Liver (tissue), 8 donors: ENCODE measurements at regions not wholly inside any gene's neighbourhood (a gene's known extent, or its start where the extent isn't known, plus 50 kb on each side); places are given as distances from the start of the nearest gene placed in this dataset.

Experiments
- DNase-seq: peaks from one replicate; pipeline ENCODE4 v3.0.0-alpha.2; 2017; ENCODE audit warnings: low spot score
- H3K27ac ChIP-seq, 2 donors: one replicate each; pipeline ENCODE4 v1.7.0; 2013; ENCODE audit warnings: inconsistent platforms in 2 of 2, low read length in 2 of 2, control low read depth in 1 of 2, low read depth in 1 of 2, mild to moderate bottlenecking in 1 of 2
- H3K27me3 ChIP-seq, 4 donors: one replicate each; pipeline versions ENCODE4 v1.6.1 to v1.7.0; 2013; ENCODE audit warnings: low read length in 3 of 4, inconsistent platforms in 1 of 4, mild to moderate bottlenecking in 1 of 4, moderate library complexity in 1 of 4; ENCODE audit not compliant: control insufficient read depth in 4 of 4, insufficient read depth in 4 of 4
- H3K36me3 ChIP-seq, 4 donors: one replicate each; pipeline versions ENCODE4 v1.6.1 to v1.7.0; 2013; ENCODE audit warnings: low read length in 3 of 4, mild to moderate bottlenecking in 3 of 4, low read depth in 1 of 4, moderate library complexity in 1 of 4; ENCODE audit not compliant: control insufficient read depth in 4 of 4, insufficient read depth in 3 of 4
- H3K4me1 ChIP-seq, 4 donors: one replicate each; pipeline versions ENCODE4 v1.6.1 to v1.7.0; 2013; ENCODE audit warnings: low read length in 3 of 4, mild to moderate bottlenecking in 3 of 4, moderate library complexity in 1 of 4; ENCODE audit not compliant: control insufficient read depth in 4 of 4, insufficient read depth in 4 of 4
- H3K4me3 ChIP-seq, 3 donors: one replicate each; pipeline versions ENCODE4 v1.6.1 to v1.7.0; 2013; ENCODE audit warnings: low read length in 3 of 3, control low read depth in 1 of 3, low read depth in 1 of 3, mild to moderate bottlenecking in 1 of 3
- H3K9ac ChIP-seq, 2 donors: one replicate each; pipeline ENCODE4 v1.7.0; 2013; ENCODE audit warnings: low read length in 2 of 2, mild to moderate bottlenecking in 2 of 2, moderate library complexity in 2 of 2, control low read depth in 1 of 2, low read depth in 1 of 2
- H3K9me3 ChIP-seq, 4 donors: one replicate each; pipeline versions ENCODE4 v1.6.1 to v1.7.0; 2013; ENCODE audit warnings: low read length in 3 of 4; ENCODE audit not compliant: control insufficient read depth in 4 of 4
- EGR1 ChIP-seq, 2 donors: IDR thresholded peaks; 2 replicates each; pipeline ENCODE4 v1.6.1; 2016 to 2018; ENCODE audit warnings: antibody characterized with exemption in 2 of 2, low read depth in 2 of 2
- FOXA1 ChIP-seq: IDR thresholded peaks from 2 replicates; pipeline ENCODE4 v1.6.1; 2016; ENCODE audit warnings: antibody characterized with exemption
- FOXA2 ChIP-seq: IDR thresholded peaks from 2 replicates; pipeline ENCODE4 v1.6.1; 2016; ENCODE audit warnings: antibody characterized with exemption
- GABPA ChIP-seq, 2 donors: IDR thresholded peaks in 1 of 2; conservative IDR thresholded peaks in 1 of 2; 2 replicates each; pipeline ENCODE4 v1.6.1; 2016; ENCODE audit warnings: antibody characterized with exemption in 2 of 2, mild to moderate bottlenecking in 1 of 2, moderate library complexity in 1 of 2
- HNF4A ChIP-seq, 2 donors: conservative IDR thresholded peaks; 2 replicates each; pipeline ENCODE4 v1.6.1; 2016; ENCODE audit warnings: antibody characterized with exemption in 2 of 2, mild to moderate bottlenecking in 2 of 2
- HNF4G ChIP-seq: IDR thresholded peaks from 2 replicates; pipeline ENCODE4 v1.6.1; 2016; ENCODE audit warnings: antibody characterized with exemption
- JUND ChIP-seq, 2 donors: IDR thresholded peaks; 2 replicates each; pipeline ENCODE4 v1.6.1; 2016; ENCODE audit warnings: antibody characterized with exemption in 2 of 2
- NR2F2 ChIP-seq: IDR thresholded peaks from 2 replicates; pipeline ENCODE4 v1.6.1; 2016; ENCODE audit warnings: antibody characterized with exemption
- RAD21 ChIP-seq, 2 donors: IDR thresholded peaks; 2 replicates each; pipeline ENCODE4 v1.6.1; 2016; ENCODE audit warnings: antibody characterized with exemption in 2 of 2, mild to moderate bottlenecking in 2 of 2
- RXRA ChIP-seq, 2 donors: IDR thresholded peaks; 2 replicates each; pipeline ENCODE4 v1.6.1; 2017 to 2018; ENCODE audit warnings: antibody characterized with exemption in 2 of 2, mild to moderate bottlenecking in 1 of 2
- SP1 ChIP-seq: IDR thresholded peaks from 2 replicates; pipeline ENCODE4 v1.6.1; 2018; ENCODE audit warnings: antibody characterized with exemption, mild to moderate bottlenecking
- TAF1 ChIP-seq: conservative IDR thresholded peaks from 2 replicates; pipeline ENCODE4 v1.6.1; 2016; ENCODE audit warnings: antibody characterized with exemption, mild to moderate bottlenecking
- YY1 ChIP-seq: IDR thresholded peaks from 2 replicates; pipeline ENCODE4 v1.6.1; 2016; ENCODE audit warnings: antibody characterized with exemption, mild to moderate bottlenecking
- WGBS: extraction: QIAGEN DNeasy Blood & Tissue Kit; methylation state at CpG from one replicate; pipeline ENCODE4 v1.1.7; 2013; 5-methylcytosine and 5-hydroxymethylcytosine counted together
- TF ChIP-seq, protein P1 (sequence below): fragments of 150-350 bp; IDR thresholded peaks from 2 replicates; pipeline ENCODE4 v1.5.1; 2017; ENCODE audit warnings: improper control_type of control experiment, low read depth, low read length; ENCODE audit not compliant: missing input control
- TF ChIP-seq, protein P2 (sequence below): IDR thresholded peaks from 2 replicates; pipeline ENCODE4 v1.6.1; 2016; ENCODE audit warnings: antibody characterized with exemption
- TF ChIP-seq, protein P3 (sequence below): IDR thresholded peaks from 2 replicates; pipeline ENCODE4 v1.6.1; 2016; ENCODE audit warnings: antibody characterized with exemption
- TF ChIP-seq, protein P4 (sequence below): IDR thresholded peaks from 2 replicates; pipeline ENCODE4 v1.6.1; 2016; ENCODE audit warnings: antibody characterized with exemption, mild to moderate bottlenecking
- TF ChIP-seq, protein P5 (sequence below): IDR thresholded peaks from 2 replicates; pipeline ENCODE4 v1.6.1; 2016; ENCODE audit warnings: antibody characterized with exemption
- donor health status: healthy.
- donor health status: healthy.
- donor health status: healthy.
- donor health status: healthy.
- donor health status: healthy.

DNA sequence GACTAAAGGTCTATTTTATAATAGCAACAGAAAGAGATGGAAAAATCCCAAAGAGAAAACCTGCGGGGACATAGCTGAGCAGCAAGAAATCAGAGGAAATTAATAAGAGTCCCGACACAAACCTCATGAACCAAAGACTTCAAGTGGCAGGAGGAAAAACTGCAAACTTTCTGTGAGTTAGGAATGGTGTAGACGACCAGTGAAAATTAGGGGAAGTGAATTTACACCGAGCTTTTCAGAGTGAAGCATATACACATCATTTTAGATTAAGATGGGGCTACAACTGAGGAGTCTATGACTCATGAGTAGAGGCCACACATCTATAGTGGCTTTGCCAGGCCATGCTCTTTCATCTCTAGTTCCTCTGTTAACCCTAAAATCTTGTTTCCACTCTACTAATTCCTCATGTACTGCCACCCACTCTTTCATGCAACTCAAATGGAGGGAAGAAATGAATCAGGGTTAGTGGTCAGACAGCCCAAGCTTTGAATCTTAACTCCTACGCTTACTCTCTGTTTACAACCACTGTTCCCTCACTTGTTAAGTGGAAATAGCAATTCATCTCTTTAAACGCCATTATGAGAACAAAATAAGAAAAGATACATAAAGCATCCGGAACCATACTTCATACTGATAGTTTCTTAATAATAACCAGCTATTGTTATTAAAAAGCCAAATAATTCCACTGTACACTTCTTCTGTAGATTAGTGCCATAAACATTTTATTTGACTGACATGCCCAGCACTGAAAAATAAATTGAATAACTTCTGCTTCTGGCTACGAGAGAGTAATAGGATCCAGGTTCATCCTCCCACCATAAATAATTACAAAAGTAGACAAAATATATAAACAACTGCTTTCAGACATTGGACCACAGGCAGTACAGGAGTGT, 219.3 kb downstream of the RMST start:
- TF ChIP-seq, protein P1, sequence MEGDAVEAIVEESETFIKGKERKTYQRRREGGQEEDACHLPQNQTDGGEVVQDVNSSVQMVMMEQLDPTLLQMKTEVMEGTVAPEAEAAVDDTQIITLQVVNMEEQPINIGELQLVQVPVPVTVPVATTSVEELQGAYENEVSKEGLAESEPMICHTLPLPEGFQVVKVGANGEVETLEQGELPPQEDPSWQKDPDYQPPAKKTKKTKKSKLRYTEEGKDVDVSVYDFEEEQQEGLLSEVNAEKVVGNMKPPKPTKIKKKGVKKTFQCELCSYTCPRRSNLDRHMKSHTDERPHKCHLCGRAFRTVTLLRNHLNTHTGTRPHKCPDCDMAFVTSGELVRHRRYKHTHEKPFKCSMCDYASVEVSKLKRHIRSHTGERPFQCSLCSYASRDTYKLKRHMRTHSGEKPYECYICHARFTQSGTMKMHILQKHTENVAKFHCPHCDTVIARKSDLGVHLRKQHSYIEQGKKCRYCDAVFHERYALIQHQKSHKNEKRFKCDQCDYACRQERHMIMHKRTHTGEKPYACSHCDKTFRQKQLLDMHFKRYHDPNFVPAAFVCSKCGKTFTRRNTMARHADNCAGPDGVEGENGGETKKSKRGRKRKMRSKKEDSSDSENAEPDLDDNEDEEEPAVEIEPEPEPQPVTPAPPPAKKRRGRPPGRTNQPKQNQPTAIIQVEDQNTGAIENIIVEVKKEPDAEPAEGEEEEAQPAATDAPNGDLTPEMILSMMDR: no peak
- no peak for TF ChIP-seq FOXA2
- no peak for TF ChIP-seq EGR1 (IDR thresholded peaks at IDR 0.05; ENCODE audit: low read depth in 2 of 2)
- H3K9me3 ChIP-seq: no peaks in the 10 kb centered on the region
- H3K4me1 ChIP-seq: peaks cover 0 to 2% (median 0%) of the 10 kb centered on the region in 4 donors
- WGBS: 83% methylated on average over 8 of the region's 8 CpGs
- H3K9ac ChIP-seq: no peak overlapping the region
- no peaks in the 10 kb centered on the region for H3K36me3 ChIP-seq
- H3K27ac ChIP-seq: no peak overlapping the region
- no peak overlapping the region for H3K4me3 ChIP-seq
- no peaks in the 10 kb centered on the region for H3K27me3 ChIP-seq
- DNase-seq: no peak

DNA sequence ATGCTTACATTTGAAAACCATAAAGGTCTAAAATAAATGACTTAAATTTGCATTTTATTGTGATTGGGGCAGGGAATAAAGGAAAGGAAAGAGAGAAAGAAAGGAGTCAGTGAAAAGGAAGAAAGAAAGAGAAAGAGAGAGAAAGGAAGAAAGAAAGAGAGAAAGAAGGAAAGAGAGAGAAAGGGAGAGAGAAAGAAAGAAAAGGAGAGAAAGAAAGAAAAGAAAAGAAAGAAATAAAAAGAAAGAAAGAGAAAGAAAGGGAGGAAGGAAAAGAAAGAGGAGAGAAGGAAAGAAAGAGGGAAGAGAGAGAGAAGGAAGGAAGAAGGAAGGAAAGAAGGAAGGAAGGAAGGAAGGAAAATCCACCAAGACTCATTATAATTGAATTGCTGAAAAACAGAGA, 222.8 kb downstream of the RMST start:
- TF ChIP-seq RXRA (IDR thresholded peaks at IDR 0.05) (no peak), RAD21 (IDR thresholded peaks at IDR 0.05) (no peak), FOXA2 (no peak), YY1 (no peak), TAF1 (no peak), EGR1 (IDR thresholded peaks at IDR 0.05; ENCODE audit: low read depth in 2 of 2) (no peak), NR2F2 (no peak), JUND (IDR thresholded peaks at IDR 0.05) (no peak), HNF4A (conservative IDR thresholded peaks at IDR 0.05) (no peak), GABPA (IDR thresholded peaks at IDR 0.05 in 1 of 2, conservative IDR thresholded peaks at IDR 0.05 in 1 of 2) (no peak), SP1 (no peak), FOXA1 (no peak), HNF4G (no peak)
- TF ChIP-seq, protein P1: no peak
- TF ChIP-seq, protein P2, sequence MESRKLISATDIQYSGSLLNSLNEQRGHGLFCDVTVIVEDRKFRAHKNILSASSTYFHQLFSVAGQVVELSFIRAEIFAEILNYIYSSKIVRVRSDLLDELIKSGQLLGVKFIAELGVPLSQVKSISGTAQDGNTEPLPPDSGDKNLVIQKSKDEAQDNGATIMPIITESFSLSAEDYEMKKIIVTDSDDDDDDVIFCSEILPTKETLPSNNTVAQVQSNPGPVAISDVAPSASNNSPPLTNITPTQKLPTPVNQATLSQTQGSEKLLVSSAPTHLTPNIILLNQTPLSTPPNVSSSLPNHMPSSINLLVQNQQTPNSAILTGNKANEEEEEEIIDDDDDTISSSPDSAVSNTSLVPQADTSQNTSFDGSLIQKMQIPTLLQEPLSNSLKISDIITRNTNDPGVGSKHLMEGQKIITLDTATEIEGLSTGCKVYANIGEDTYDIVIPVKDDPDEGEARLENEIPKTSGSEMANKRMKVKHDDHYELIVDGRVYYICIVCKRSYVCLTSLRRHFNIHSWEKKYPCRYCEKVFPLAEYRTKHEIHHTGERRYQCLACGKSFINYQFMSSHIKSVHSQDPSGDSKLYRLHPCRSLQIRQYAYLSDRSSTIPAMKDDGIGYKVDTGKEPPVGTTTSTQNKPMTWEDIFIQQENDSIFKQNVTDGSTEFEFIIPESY: no peak
- TF ChIP-seq, protein P3, sequence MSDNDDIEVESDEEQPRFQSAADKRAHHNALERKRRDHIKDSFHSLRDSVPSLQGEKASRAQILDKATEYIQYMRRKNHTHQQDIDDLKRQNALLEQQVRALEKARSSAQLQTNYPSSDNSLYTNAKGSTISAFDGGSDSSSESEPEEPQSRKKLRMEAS: no peak
- TF ChIP-seq, protein P4, sequence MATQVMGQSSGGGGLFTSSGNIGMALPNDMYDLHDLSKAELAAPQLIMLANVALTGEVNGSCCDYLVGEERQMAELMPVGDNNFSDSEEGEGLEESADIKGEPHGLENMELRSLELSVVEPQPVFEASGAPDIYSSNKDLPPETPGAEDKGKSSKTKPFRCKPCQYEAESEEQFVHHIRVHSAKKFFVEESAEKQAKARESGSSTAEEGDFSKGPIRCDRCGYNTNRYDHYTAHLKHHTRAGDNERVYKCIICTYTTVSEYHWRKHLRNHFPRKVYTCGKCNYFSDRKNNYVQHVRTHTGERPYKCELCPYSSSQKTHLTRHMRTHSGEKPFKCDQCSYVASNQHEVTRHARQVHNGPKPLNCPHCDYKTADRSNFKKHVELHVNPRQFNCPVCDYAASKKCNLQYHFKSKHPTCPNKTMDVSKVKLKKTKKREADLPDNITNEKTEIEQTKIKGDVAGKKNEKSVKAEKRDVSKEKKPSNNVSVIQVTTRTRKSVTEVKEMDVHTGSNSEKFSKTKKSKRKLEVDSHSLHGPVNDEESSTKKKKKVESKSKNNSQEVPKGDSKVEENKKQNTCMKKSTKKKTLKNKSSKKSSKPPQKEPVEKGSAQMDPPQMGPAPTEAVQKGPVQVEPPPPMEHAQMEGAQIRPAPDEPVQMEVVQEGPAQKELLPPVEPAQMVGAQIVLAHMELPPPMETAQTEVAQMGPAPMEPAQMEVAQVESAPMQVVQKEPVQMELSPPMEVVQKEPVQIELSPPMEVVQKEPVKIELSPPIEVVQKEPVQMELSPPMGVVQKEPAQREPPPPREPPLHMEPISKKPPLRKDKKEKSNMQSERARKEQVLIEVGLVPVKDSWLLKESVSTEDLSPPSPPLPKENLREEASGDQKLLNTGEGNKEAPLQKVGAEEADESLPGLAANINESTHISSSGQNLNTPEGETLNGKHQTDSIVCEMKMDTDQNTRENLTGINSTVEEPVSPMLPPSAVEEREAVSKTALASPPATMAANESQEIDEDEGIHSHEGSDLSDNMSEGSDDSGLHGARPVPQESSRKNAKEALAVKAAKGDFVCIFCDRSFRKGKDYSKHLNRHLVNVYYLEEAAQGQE: no peak
- TF ChIP-seq, protein P5, sequence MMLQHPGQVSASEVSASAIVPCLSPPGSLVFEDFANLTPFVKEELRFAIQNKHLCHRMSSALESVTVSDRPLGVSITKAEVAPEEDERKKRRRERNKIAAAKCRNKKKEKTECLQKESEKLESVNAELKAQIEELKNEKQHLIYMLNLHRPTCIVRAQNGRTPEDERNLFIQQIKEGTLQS: no peak
- Histone ChIP-seq H3K9me3 (no peaks in the 10 kb centered on the region), H3K9ac (no peak overlapping the region), H3K27me3 (no peaks in the 10 kb centered on the region), H3K4me1 (peaks cover 0 to 2% (median 0%) of the 10 kb centered on the region in 4 donors), H3K36me3 (no peaks in the 10 kb centered on the region), H3K4me3 (no peak overlapping the region), H3K27ac (no peak overlapping the region)
- DNase-seq: no peak
